Raji (cell line): ENCODE measurements at regions not wholly inside any gene's neighbourhood (a gene's known extent, or its start where the extent isn't known, plus 50 kb on each side); places are given as distances from the start of the nearest gene placed in this dataset.

Source experiments
- POLR2A ChIP-seq: IDR thresholded peaks from 2 replicates; pipeline ENCODE4 v1.6.1; 2011; ENCODE audit warnings: low read depth, low read length, control low read depth; ENCODE audit not compliant: insufficient read depth

- TF ChIP-seq POLR2A, result no peak
Measured at GRCh38 chr10:124239696-124240095, 146.3 kb upstream of the CHST15 start.

DNA sequence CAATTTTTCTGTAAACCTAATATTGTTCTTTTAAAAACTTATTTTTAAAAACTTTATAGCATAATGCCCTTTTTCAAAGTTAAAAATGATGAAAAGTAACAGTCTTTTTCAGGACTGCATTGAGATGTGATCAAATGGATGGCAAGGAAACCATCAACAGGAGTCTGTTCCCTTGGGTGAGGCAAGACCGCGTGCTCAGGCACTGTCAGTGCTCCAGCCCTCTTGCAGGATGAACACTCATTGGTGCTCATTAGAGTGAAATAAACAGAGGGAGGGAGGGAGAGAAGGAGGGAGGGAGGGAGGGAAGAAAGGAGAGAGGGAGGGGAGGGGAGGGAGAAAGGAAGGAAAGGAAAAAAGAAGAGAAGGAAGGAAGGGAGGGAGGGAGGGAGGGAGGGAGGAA lies 145.7 kb upstream of the CHST15 start:
- no peak for TF ChIP-seq POLR2A

- no peak for TF ChIP-seq POLR2A
Measured at GRCh38 chr10:124238367-124238766, 145.0 kb upstream of the CHST15 start.

DNA sequence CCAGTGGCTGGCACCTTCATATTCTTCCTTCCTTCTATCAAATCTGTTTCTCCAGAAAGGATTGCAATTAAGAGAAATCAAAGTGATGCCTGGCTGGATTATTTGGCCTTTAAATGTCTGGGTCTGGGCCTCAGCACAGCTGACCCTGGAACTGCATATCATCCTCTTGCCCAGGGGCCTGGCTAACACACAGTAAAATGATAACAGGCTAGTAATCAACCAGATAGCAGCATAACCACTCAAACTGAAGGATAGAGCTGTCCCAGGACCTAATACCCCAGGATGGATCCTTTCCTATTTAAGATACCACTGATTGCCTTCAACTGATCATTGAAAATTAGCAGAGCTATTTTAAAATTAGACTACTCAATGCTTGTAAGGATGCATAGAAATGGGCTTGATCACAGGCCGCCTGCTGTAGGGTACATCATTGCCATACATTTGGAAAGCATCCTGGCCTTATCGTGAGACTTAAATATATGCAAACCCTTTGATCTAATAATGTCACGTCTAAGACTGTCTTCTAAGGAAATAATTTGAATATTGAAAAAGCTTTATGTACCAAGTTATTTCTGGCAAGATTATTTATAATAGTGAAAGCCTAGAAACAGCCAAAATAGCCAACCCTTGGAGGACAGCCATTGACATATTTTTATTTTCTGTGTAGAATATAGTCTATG lies 144.0 kb upstream of the CHST15 start:
- no peak for TF ChIP-seq POLR2A

DNA sequence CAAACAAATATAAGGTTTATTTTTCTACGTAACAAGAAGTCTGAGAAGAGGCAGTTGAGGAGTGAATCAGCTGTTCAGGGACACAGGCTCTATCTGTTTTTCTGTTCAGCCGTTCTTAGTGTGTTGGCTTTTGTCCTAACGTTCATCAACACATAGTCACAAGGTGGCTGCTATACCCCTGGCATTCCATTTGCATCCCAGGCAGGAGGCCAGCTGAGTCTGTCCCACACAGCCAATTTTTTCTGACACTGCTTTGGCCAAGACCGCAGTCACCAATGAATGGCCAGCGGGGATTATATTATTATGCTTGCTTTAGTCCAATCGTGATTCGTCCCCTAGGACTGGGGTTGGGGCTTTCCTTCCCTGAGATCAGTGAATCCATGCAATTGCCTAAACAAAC lies 143.4 kb upstream of the CHST15 start:
- no peak for TF ChIP-seq POLR2A

GRCh38 chr10:124236136-124236535 lies 142.7 kb upstream of the CHST15 start:
- no peak for TF ChIP-seq POLR2A

DNA sequence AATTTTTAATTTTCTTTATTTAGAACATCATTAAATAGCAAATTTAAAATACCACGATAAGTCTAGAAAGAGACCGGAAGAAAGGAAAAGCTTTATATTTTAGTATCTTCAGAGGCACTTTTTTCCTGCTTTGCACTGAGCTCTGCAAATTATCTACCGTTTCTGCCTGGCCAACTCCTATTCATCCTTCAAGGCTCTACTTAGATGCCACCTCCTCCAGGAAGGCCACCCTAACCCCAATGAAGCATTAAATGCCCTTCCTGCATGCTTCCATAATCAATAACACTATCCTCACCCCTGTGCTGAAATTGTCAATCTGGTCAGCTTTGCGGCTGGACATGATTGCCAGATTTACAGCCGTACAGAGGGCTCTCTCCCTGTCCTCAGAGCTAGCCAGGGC lies 141.8 kb upstream of the CHST15 start:
- no peak for TF ChIP-seq POLR2A

DNA sequence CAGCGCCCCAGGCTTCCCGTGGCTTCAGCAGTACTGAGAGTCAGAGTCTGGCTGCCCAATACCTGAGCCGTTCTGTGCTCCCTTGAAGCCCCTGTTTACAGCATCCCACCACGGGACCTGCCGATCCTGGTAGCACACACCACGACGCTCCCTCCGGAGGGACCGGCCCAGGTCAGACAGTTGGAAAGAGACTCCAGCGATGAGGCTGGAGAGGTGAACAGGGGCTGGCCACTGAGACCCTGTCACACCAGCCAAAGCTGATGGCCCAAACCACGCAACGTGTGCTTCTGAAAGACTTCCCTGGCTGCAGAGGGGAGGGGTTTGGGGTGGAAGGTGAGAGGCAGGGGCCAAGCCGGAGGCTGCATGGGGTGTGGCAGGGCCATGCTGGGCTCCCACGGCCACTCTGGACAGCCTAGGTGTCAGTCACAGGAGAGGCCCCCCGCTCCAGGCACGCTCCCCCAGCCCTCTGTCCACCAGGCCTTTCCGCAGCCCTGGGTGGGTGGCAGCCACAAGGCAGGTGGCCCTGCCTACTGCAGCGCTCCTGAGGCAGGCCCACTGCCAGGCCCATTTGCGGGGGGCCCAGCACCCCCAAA lies 140.2 kb upstream of the CHST15 start:
- TF ChIP-seq POLR2A, result no peak

DNA sequence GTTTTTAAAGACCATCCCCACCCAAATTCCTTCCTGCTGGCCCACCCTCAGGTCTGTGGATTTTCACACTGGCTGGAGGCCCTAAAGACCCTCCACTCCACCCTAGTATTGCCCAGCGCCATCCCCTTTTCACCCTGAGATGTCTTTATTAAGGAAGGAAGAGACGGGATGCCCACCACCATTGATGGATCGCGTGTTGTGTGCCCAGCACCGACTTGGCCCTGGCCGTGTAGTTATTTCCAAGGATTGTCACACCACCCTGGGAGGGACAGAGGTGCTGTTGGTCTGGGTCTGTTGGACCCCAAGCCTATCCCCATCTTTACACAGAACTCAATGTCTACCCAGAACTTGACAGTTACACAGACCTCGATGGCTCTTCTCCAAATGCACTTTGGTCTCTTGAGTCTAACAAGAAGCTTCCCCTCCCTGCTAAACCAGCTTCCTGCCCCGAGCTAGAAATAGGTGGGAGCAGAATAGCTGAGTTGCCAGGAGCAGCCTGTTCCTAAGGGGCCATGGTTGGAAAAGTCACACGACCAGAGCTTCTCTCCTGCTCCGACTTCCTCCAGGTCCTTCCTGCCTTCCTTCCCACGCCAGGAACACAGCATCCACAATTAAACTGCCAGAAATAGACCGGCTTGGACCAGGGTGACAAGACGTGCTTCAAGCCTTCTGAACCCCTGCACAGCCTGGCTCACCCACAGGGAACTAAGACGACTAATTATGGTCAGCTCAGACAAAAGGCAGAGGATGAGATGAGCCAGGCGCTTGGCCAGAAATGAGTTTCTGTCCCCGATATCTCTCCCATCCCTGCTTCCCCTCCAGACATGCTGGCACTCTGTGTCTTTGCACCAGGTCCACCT lies 139.5 kb upstream of the CHST15 start:
- TF ChIP-seq POLR2A, result no peak

DNA sequence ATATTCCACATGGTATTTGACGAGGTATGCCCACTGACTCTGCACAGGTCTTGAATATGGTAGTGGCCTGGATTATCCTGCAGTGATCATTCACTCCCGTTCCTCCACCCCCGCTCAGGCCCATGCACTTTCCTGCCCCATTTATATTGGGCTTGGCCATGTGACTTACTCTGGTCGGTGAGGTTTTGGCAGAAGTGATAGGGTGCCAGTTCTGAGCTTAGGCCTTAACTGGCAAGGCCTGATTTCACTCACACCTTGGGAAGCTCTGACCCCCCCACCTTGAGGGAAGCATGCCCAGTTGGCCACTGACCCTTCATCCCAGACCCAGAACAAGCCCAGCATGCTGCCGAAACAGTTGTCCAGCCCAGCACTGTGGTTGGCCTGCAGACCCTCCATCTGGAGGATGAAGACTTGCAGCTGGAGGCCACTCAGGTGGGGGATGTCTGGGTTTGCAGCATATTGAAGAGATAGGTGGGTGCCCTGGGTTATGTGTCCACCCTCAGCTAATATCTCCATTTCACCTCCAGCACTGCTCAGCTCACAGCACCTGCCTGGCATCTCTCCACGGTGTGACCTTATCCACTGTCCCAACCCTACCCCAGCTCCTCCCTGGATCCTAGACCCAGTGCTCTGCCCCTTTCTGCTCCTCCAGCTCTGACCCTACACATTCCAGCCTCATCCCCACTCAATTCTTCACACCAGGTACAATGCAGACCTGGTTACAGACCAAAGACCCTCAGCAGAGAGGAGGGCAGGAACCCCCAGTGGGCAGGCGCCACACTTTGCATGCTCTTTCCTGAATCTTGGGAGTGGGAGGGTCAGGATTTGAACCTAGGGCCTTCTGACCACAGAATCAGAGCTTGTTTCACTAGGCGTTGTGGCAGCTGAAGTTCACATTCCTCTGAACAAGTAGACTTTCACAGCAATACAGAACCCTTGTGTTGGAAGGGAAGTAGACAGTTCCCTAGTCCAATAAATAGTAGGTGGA lies 138.1 kb upstream of the CHST15 start:
- no peak for TF ChIP-seq POLR2A

DNA sequence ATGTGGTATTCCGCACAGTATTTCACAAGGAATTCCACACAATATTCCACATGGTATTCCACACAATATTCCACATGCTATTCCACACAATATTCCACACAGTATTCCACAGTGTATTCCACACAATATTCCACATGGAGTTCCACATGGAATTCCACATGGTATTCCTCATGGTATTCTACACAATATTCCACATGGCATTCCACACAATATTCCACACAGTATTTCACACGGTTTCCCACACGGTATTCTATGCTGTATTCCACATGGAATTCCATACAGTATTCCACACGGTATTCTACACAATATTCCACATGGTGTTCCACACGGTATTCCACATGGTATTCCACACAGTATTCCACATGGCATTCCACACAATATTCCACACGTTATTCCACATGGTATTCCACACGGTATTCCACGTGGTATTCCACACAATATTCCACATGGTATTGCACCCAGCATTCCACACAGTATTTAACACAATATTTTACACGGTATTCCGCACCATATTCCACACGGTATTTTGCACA lies 137.3 kb upstream of the CHST15 start:
- no peak for TF ChIP-seq POLR2A

- no peak for TF ChIP-seq POLR2A
Measured at GRCh38 chr10:124229989-124230634, 136.7 kb upstream of the CHST15 start.

- no peak for TF ChIP-seq POLR2A
Measured at GRCh38 chr10:124229201-124229988, 136.0 kb upstream of the CHST15 start.

GRCh38 chr10:124228471-124228870 lies 135.1 kb upstream of the CHST15 start:
- no peak for TF ChIP-seq POLR2A

DNA sequence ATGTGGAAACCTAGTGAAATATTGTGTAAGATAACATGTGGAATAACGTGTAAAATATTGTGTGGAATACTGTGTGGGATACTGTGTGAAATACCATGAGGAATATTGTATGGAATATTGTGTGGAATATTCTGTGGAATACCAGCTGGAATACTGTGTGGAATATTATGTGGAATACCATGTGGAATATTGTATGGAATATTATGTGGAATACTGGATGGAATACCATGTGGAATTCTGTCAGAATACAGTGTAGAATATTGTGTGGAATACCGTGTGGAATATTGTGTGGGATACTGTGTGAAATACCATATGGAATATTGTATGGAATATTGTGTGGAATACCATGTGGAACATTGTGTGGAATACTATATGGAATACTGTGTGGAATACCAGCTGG lies 134.6 kb upstream of the CHST15 start:
- no peak for TF ChIP-seq POLR2A
